Astrocyte (in vitro differentiated cells and primary cell): ENCODE measurements at regions not wholly inside any gene's neighbourhood (a gene's known extent, or its start where the extent isn't known, plus 50 kb on each side); places are given as distances from the start of the nearest gene placed in this dataset.
"Not testable (repeated sequence)": the region's sequence is repeated elsewhere in the genome, so short reads cannot be mapped to it uniquely, and the experiment has no call there.

ENCODE experiments used
- EZH2 ChIP-seq: IDR thresholded peaks from 2 replicates; pipeline ENCODE4 v1.6.1; 2012; ENCODE audit warnings: mild to moderate bottlenecking, low read length, inconsistent platforms; ENCODE audit not compliant: insufficient read depth
- TF ChIP-seq, protein P1 (sequence below): IDR thresholded peaks from 2 replicates; pipeline ENCODE4 v1.5.1; 2011; ENCODE audit warnings: low read depth, mild to moderate bottlenecking, inconsistent platforms, low read length, moderate library complexity; ENCODE audit not compliant: insufficient read depth

DNA sequence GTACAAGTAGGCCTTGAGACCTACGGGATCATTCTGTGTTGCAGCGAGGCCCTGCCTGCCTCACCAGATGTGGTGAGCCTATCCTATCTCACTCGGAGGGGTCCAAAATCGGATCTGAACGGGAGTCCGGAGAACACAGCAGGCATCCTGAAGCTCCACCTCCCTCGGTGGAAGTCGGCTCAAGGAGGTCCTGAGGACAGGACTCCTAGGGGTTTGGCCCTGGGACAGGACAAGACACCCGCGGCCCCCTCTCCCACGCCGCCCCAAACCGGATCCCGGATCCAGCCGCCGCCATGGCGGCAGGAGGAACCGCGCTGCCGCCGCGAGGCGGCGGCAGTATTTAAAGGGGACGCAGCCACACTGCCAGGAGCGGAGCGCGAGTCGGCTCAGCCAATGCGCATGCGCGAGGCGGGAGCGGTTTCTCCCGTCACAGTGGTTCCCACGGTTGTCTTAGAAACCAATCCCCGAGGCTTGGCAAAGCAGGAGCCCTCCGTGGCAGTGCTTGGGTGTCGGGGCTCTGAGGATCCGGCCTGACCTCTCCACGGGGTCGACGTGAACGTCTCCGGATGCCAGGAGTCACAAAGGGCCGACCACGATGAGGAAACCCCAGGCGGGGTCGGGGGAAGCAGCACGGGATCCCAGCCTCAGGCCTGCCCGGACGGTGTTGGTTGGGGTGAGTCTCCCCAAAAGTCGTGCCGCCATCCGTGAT is 454.6 kb upstream of the ZNG1F start:
- TF ChIP-seq, protein P1, sequence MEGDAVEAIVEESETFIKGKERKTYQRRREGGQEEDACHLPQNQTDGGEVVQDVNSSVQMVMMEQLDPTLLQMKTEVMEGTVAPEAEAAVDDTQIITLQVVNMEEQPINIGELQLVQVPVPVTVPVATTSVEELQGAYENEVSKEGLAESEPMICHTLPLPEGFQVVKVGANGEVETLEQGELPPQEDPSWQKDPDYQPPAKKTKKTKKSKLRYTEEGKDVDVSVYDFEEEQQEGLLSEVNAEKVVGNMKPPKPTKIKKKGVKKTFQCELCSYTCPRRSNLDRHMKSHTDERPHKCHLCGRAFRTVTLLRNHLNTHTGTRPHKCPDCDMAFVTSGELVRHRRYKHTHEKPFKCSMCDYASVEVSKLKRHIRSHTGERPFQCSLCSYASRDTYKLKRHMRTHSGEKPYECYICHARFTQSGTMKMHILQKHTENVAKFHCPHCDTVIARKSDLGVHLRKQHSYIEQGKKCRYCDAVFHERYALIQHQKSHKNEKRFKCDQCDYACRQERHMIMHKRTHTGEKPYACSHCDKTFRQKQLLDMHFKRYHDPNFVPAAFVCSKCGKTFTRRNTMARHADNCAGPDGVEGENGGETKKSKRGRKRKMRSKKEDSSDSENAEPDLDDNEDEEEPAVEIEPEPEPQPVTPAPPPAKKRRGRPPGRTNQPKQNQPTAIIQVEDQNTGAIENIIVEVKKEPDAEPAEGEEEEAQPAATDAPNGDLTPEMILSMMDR, result not testable (repeated sequence)
- TF ChIP-seq EZH2, result not testable (repeated sequence)
